K562 (cell line): ENCODE measurements at regions not wholly inside any gene's neighbourhood (a gene's known extent, or its start where the extent isn't known, plus 50 kb on each side); places are given as distances from the start of the nearest gene placed in this dataset.

Experiments used
- ATAC-seq: fragments of 200-7000 bp; cut with Tn5 transposase; 3 replicates; pipeline ENCODE4 v1.9.1; 2020; ENCODE audit warnings: moderate library complexity
- BruUV-seq: library from RNA; stranded (reverse); fragments of 400-500 nt; replicated peaks from 2 replicates; lab custom pipeline; 2021; lab: Mats Ljungman, UMichigan
- CTCF ChIA-PET: fragments of 300-600 bp; formaldehyde crosslinking; extraction: SDS; loops from one replicate; lab custom pipeline; 2021; ENCODE audit warnings: low intra/inter-chr PET ratio; lab: Yijun Ruan, JAX
- POLR2A ChIA-PET: fragments of 300-600, 350-650 bp; sonication (Branson Sonifier 250); formaldehyde crosslinking; extraction: SDS; loops from one replicate; lab custom pipeline; 2021; ENCODE audit warnings: antibody characterized with exemption, inconsistent platforms; lab: Yijun Ruan, JAX
- DNase-seq, 4 experiments: peaks; one replicate each; pipeline versions ENCODE4 v3.0.0 to v3.0.0-alpha.2; 2011 to 2018; ENCODE audit warnings: low spot score in 3 of 4, mixed read lengths in 3 of 4; ENCODE audit errors: extremely low read depth in 1 of 4
- FAIRE-seq: peaks from 2 replicates; lab custom pipeline; 2011; peaks lifted over from hg19 to GRCh38; lab: Jason Lieb, UNC
- H2AFZ ChIP-seq: 2 replicates; pipeline ENCODE4 v1.6.0; 2011; ENCODE audit warnings: low read depth, low read length, control low read depth, inconsistent platforms
- H3K27ac ChIP-seq: fragments of 200-600 bp; 3 replicates; pipeline ENCODE4 v1.8.0; 2011; ENCODE audit warnings: low read depth, mild to moderate bottlenecking, control low read depth, inconsistent platforms, low read length, moderate library complexity, mixed read lengths; ENCODE audit errors: extremely low read depth
- H3K27me3 ChIP-seq, 2 experiments: fragments of 300-600 bp in 1 of 2; 2 replicates in 1 of 2; 3 replicates in 1 of 2; pipeline versions ENCODE4 v1.6.0 to v1.8.0; 2011; ENCODE audit warnings: inconsistent platforms in 2 of 2, low read length in 2 of 2, mild to moderate bottlenecking in 1 of 2, mixed read lengths in 1 of 2, moderate library complexity in 1 of 2; ENCODE audit not compliant: control insufficient read depth in 2 of 2, insufficient read depth in 2 of 2
- H3K36me3 ChIP-seq: fragments of 300-600 bp; 3 replicates; pipeline ENCODE4 v1.8.0; 2011; ENCODE audit warnings: mild to moderate bottlenecking, low read length, inconsistent platforms; ENCODE audit not compliant: control insufficient read depth, insufficient read depth
- H3K4me1 ChIP-seq, 2 experiments: fragments of 200-600 bp in 1 of 2; replicated peaks in 1 of 2; 2 replicates in 1 of 2; 3 replicates in 1 of 2; pipeline versions ENCODE4 v1.5.1 to v1.8.0; 2011; ENCODE audit warnings: inconsistent platforms in 2 of 2, low read length in 2 of 2, mild to moderate bottlenecking in 1 of 2, mixed read lengths in 1 of 2, moderate library complexity in 1 of 2; ENCODE audit not compliant: control insufficient read depth in 2 of 2, insufficient read depth in 2 of 2
- H3K4me2 ChIP-seq: 2 replicates; pipeline ENCODE4 v1.6.1; 2011; ENCODE audit warnings: low read length, control low read depth, inconsistent platforms, mixed read lengths; ENCODE audit not compliant: insufficient read depth
- H3K4me3 ChIP-seq: fragments of 200-600 bp; sonication (generic), shearing (Covaris generic); 2 replicates; pipeline ENCODE4 v1.5.1; 2016; ENCODE audit warnings: control low read depth, inconsistent platforms
- H3K79me2 ChIP-seq: fragments of 200-600 bp; 3 replicates; pipeline ENCODE4 v1.8.0; 2011; ENCODE audit warnings: low read length, inconsistent platforms; ENCODE audit not compliant: control insufficient read depth, insufficient read depth
- H3K9ac ChIP-seq, 2 experiments: 2 replicates each; pipeline versions ENCODE4 v1.6.0 to v1.6.1; 2011; ENCODE audit warnings: low read depth in 2 of 2, low read length in 2 of 2, control low read depth in 1 of 2, inconsistent platforms in 1 of 2, mild to moderate bottlenecking in 1 of 2, mixed read lengths in 1 of 2; ENCODE audit not compliant: insufficient read depth in 1 of 2
- H3K9me1 ChIP-seq: one replicate; pipeline ENCODE4 v1.6.0; 2011; ENCODE audit warnings: inconsistent platforms, mild to moderate bottlenecking, low read length, moderate library complexity; ENCODE audit not compliant: control insufficient read depth, insufficient read depth
- H3K9me3 ChIP-seq: replicated peaks from 2 replicates; pipeline ENCODE4 v1.5.1; 2011; ENCODE audit warnings: low read depth, low read length, inconsistent platforms; ENCODE audit not compliant: control insufficient read depth, insufficient read depth
- H4K20me1 ChIP-seq: replicated peaks from 2 replicates; pipeline ENCODE4 v1.6.1; 2011; ENCODE audit warnings: low read length, inconsistent platforms, mixed read lengths; ENCODE audit not compliant: control insufficient read depth, insufficient read depth
- ARID2 ChIP-seq: fragments of 450-650 bp; IDR thresholded peaks from 2 replicates; pipeline ENCODE4 v1.6.1; 2017; ENCODE audit warnings: antibody characterized with exemption, mild to moderate bottlenecking
- BCOR ChIP-seq: fragments of 450-650 bp; IDR thresholded peaks from 2 replicates; pipeline ENCODE4 v1.6.1; 2016
- FOXP1 ChIP-seq: sonication (generic); formaldehyde crosslinking; IDR thresholded peaks from 2 replicates; pipeline ENCODE4 v1.8.0; 2022; ENCODE audit warnings: mild to moderate bottlenecking, missing genetic modification reagents
- GABPB2 ChIP-seq: fragments of 250-450 bp; sonication (Bioruptor Pico); conservative IDR thresholded peaks from 2 replicates; pipeline ENCODE4 v1.5.1; 2021; ENCODE audit warnings: mild to moderate bottlenecking
- ILK ChIP-seq: fragments of 450-650 bp; IDR thresholded peaks from 2 replicates; pipeline ENCODE4 v1.6.1; 2016; ENCODE audit warnings: missing genetic modification characterization, low read depth, mild to moderate bottlenecking, missing compliant biosample characterization, moderate library complexity, borderline replicate concordance
- KDM4B ChIP-seq, 2 experiments: fragments of 450-650 bp in 1 of 2; sonication (generic) in 1 of 2; IDR thresholded peaks; 2 replicates each; pipeline ENCODE4 v1.6.1; 2016 to 2017; ENCODE audit warnings: borderline replicate concordance in 2 of 2, antibody characterized with exemption in 1 of 2, low read depth in 1 of 2, mild to moderate bottlenecking in 1 of 2
- MAFK ChIP-seq: IDR thresholded peaks from 2 replicates; pipeline ENCODE4 v1.6.1; 2011; ENCODE audit warnings: low read length, improper control_type of control experiment
- MCM3 ChIP-seq: fragments of 450-650 bp; IDR thresholded peaks from 2 replicates; pipeline ENCODE4 v1.6.1; 2016
- MEF2D ChIP-seq: conservative IDR thresholded peaks from 2 replicates; pipeline ENCODE4 v1.6.1; 2016; ENCODE audit warnings: low read depth, missing genetic modification characterization, missing compliant biosample characterization
- MXI1 ChIP-seq: IDR thresholded peaks from 2 replicates; pipeline ENCODE4 v1.6.1; 2011; ENCODE audit warnings: low read depth, mild to moderate bottlenecking, improper control_type of control experiment, low read length
- NCOA2 ChIP-seq, 2 experiments: fragments of 450-650 bp; IDR thresholded peaks; 2 replicates each; pipeline ENCODE4 v1.6.1; 2018; ENCODE audit warnings: mild to moderate bottlenecking in 2 of 2, moderate library complexity in 1 of 2; ENCODE audit not compliant: partially characterized antibody in 2 of 2
- SMARCC2 ChIP-seq: fragments of 450-650 bp; IDR thresholded peaks from 2 replicates; pipeline ENCODE4 v1.6.1; 2017; ENCODE audit warnings: antibody characterized with exemption, moderate library complexity, mild to moderate bottlenecking, low read depth
- SMARCE1 ChIP-seq: fragments of 450-650 bp; IDR thresholded peaks from 2 replicates; pipeline ENCODE4 v1.7.1; 2016; ENCODE audit warnings: mild to moderate bottlenecking
- SP1 ChIP-seq: sonication (generic); formaldehyde crosslinking; IDR thresholded peaks from 2 replicates; pipeline ENCODE4 v1.8.1; 2022; ENCODE audit warnings: mild to moderate bottlenecking, missing genetic modification reagents
- TBL1XR1 ChIP-seq, 2 experiments: IDR thresholded peaks; 2 replicates each; pipeline ENCODE4 v1.6.1; 2012; ENCODE audit warnings: improper control_type of control experiment in 2 of 2, low read length in 2 of 2, mild to moderate bottlenecking in 1 of 2
- XRCC4 ChIP-seq: IDR thresholded peaks from one replicate; pipeline ENCODE4 v1.6.1; 2011; ENCODE audit not compliant: insufficient read depth, insufficient read length; ENCODE audit errors: extremely low read depth
- ZSCAN32 ChIP-seq: fragments of 450-650 bp; formaldehyde crosslinking; IDR thresholded peaks from 2 replicates; pipeline ENCODE4 v1.4.0; 2020; ENCODE audit warnings: mild to moderate bottlenecking, moderate library complexity
- WGBS: fragments of 100-300 bp; shearing (Covaris generic); methylation state at CpG from one replicate; pipeline ENCODE4 v1.1.6; 2016; ENCODE audit warnings: low coverage, mixed read lengths; ENCODE audit not compliant: insufficient coverage; ENCODE audit errors: missing lambda C conversion rate; 5-methylcytosine and 5-hydroxymethylcytosine counted together
- in situ Hi-C: fragments of 300-500 bp; cut with MboI; formaldehyde crosslinking; loops from 4 replicates; pipeline ENCODE4 v1.15.0; 2018; ENCODE audit warnings: inconsistent platforms, mixed read lengths
- intact Hi-C: fragments of 100-400 bp; cut with micrococcal nuclease; formaldehyde crosslinking; loops from 2 replicates; pipeline ENCODE4 v1.14.2; 2022
- TF ChIP-seq, protein P1 (sequence below): fragments of 450-650 bp; formaldehyde crosslinking; IDR thresholded peaks from 2 replicates; pipeline ENCODE4 v1.4.0; 2020; ENCODE audit warnings: mild to moderate bottlenecking, moderate library complexity
- TF ChIP-seq, protein P2 (sequence below): fragments of 250-450 bp; sonication (Bioruptor Pico); IDR thresholded peaks from 2 replicates; pipeline ENCODE4 v1.5.0; 2021

DNA sequence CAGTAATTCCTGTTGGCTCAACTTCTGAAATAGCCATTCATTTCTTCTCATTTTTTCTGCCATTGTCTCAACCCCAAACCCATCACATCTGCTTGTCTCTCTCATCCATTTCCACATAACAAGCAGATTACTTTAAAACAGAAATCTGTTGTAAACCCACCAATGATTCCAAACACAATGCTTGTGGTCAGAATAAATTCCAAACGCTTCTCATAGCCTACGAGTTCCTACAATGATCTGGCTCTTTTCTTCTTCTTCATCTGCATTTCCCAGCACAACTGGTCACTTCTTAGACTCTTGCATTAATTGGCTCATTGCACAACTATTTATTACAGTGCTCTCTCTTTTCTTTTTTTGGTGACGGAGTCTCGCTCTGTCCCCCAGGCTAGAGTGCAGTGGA lies 364.1 kb downstream of the GATA3 start:
- ATAC-seq (no peak), DNase-seq (no peak), FAIRE-seq (no peak)
- H3K27ac ChIP-seq, result no peak overlapping the region
- intact Hi-C loops, result loop anchor here (10.0 kb wide), 1 partner anchor 56 kb away; no protein-coding TSS in a partner anchor
- CTCF ChIA-PET, result no interaction called here
- no peaks in the 10 kb centered on the region for H3K9me1 ChIP-seq
- H3K9ac ChIP-seq, result no peak overlapping the region
- H4K20me1 ChIP-seq, result no peaks in the 10 kb centered on the region
- H3K79me2 ChIP-seq, result no peaks in the 10 kb centered on the region
- no peak for TF ChIP-seq MXI1
- no peak for TF ChIP-seq ARID2
- no peak for TF ChIP-seq FOXP1 (CRISPR knock-in tag)
- TF ChIP-seq, protein P1, sequence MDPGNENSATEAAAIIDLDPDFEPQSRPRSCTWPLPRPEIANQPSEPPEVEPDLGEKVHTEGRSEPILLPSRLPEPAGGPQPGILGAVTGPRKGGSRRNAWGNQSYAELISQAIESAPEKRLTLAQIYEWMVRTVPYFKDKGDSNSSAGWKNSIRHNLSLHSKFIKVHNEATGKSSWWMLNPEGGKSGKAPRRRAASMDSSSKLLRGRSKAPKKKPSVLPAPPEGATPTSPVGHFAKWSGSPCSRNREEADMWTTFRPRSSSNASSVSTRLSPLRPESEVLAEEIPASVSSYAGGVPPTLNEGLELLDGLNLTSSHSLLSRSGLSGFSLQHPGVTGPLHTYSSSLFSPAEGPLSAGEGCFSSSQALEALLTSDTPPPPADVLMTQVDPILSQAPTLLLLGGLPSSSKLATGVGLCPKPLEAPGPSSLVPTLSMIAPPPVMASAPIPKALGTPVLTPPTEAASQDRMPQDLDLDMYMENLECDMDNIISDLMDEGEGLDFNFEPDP (CRISPR knock-in tag), result no peak
- TF ChIP-seq SP1 (CRISPR knock-in tag), result no peak
- no peak for TF ChIP-seq BCOR
- no peak for TF ChIP-seq ILK
- TF ChIP-seq, protein P2, sequence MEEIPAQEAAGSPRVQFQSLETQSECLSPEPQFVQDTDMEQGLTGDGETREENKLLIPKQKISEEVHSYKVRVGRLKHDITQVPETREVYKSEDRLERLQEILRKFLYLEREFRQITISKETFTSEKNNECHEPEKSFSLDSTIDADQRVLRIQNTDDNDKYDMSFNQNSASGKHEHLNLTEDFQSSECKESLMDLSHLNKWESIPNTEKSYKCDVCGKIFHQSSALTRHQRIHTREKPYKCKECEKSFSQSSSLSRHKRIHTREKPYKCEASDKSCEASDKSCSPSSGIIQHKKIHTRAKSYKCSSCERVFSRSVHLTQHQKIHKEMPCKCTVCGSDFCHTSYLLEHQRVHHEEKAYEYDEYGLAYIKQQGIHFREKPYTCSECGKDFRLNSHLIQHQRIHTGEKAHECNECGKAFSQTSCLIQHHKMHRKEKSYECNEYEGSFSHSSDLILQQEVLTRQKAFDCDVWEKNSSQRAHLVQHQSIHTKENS, result no peak
- no peak for TF ChIP-seq ZSCAN32 (CRISPR knock-in tag)
- no peak for TF ChIP-seq XRCC4
- TF ChIP-seq GABPB2, result no peak
- TF ChIP-seq SMARCC2, result no peak
- TF ChIP-seq MAFK, result no peak
- TF ChIP-seq MEF2D (tag), result no peak
- TF ChIP-seq MCM3, result no peak
- TF ChIP-seq KDM4B (IDR thresholded peaks at IDR 0.05; ENCODE audit: borderline replicate concordance in 2 of 2, low read depth in 1 of 2), result no peak
- no peak for TF ChIP-seq SMARCE1
- TF ChIP-seq TBL1XR1 (IDR thresholded peaks at IDR 0.05; ENCODE audit: low read length in 2 of 2), result no peak
- TF ChIP-seq NCOA2 (IDR thresholded peaks at IDR 0.05; ENCODE audit: partially characterized antibody in 2 of 2), result no peak
- H3K9me3 ChIP-seq, result no peaks in the 10 kb centered on the region
- no peaks in the 10 kb centered on the region for H3K36me3 ChIP-seq
- H3K27me3 ChIP-seq, result no peaks in the 10 kb centered on the region
- WGBS, result 2% methylated on average over 4 of the region's 4 CpGs
- no peak overlapping the region for H2AFZ ChIP-seq
- no peaks in the 10 kb centered on the region for H3K4me1 ChIP-seq
- H3K4me3 ChIP-seq, result no peak overlapping the region
- no peak overlapping the region for H3K4me2 ChIP-seq
- no TSS peak for BruUV-seq
- POLR2A ChIA-PET, result no interaction called here
- in situ Hi-C loops, result no loop called here
